GM18870 (cell line): ENCODE measurements at regions not wholly inside any gene's neighbourhood (a gene's known extent, or its start where the extent isn't known, plus 50 kb on each side); places are given as distances from the start of the nearest gene placed in this dataset.
A peak's percentile ranks its signal among the peaks of the same experiment; 100 is the strongest.
"Not testable (repeated sequence)": the region's sequence is repeated elsewhere in the genome, so short reads cannot be mapped to it uniquely, and the experiment has no call there.

ENCODE experiments used
- ATAC-seq: cut with Tn5 transposase; IDR thresholded peaks from one replicate; pipeline ENCODE4 v1.9.1; 2021; ENCODE audit warnings: moderate library complexity; ENCODE audit not compliant: unreplicated experiment

- ATAC-seq = no peak
These were observed 163.2 kb downstream of the DKK1 start for GRCh38 chr10:52477305-52477704.

GRCh38 chr10:52479567-52479966, 165.5 kb downstream of the DKK1 start:
- no peak for ATAC-seq

- no peak for ATAC-seq
These were observed 168.0 kb downstream of the DKK1 start for GRCh38 chr10:52481986-52482555.

GRCh38 chr10:52483587-52483986, 169.5 kb downstream of the DKK1 start:
- ATAC-seq = peak; percentile 62

GRCh38 chr10:52484206-52485065, 170.4 kb downstream of the DKK1 start:
- ATAC-seq = no peak

- ATAC-seq = no peak
These were observed 171.4 kb downstream of the DKK1 start for GRCh38 chr10:52485462-52485861.

GRCh38 chr10:52486840-52487611, 172.9 kb downstream of the DKK1 start:
- no peak for ATAC-seq

GRCh38 chr10:52488606-52489485, 174.8 kb downstream of the DKK1 start:
- no peak for ATAC-seq

GRCh38 chr10:52491246-52491995, 177.3 kb downstream of the DKK1 start:
- ATAC-seq = no peak

GRCh38 chr10:52499281-52499680, 185.2 kb downstream of the DKK1 start:
- ATAC-seq = no peak

GRCh38 chr10:52500476-52500875, 186.4 kb downstream of the DKK1 start:
- no peak for ATAC-seq

GRCh38 chr10:52502237-52502636, 188.2 kb downstream of the DKK1 start:
- ATAC-seq = no peak

- not testable (repeated sequence) for ATAC-seq
These were observed 191.3 kb downstream of the DKK1 start for GRCh38 chr10:52505341-52505740.

- no peak for ATAC-seq
These were observed 200.4 kb downstream of the DKK1 start for GRCh38 chr10:52514481-52514880.

- ATAC-seq = no peak
These were observed 202.9 kb downstream of the DKK1 start for GRCh38 chr10:52517012-52517411.

- no peak for ATAC-seq
These were observed 209.6 kb downstream of the DKK1 start for GRCh38 chr10:52523696-52524095.

GRCh38 chr10:52525761-52526160, 211.7 kb downstream of the DKK1 start:
- no peak for ATAC-seq

- ATAC-seq = no peak
These were observed 212.3 kb downstream of the DKK1 start for GRCh38 chr10:52526251-52526823.

GRCh38 chr10:52532650-52533290, 218.7 kb downstream of the DKK1 start:
- no peak for ATAC-seq
